Stimulated activated CD4-positive, alpha-beta T cell treated with anti-CD3 and anti-CD28 coated beads, Interleukin-12 subunit alpha, Interleukin-12 subunit beta, amount 100 ng/mL, for 24 hours (primary cell): ENCODE measurements at regions not wholly inside any gene's neighbourhood (a gene's known extent, or its start where the extent isn't known, plus 50 kb on each side); places are given as distances from the start of the nearest gene placed in this dataset.

ENCODE experiments used
- DNase-seq, 2 experiments: peaks; one replicate each; pipeline ENCODE4 v3.0.0-alpha.2; 2020; ENCODE audit warnings: low read depth in 2 of 2

GRCh38 chr7:18153183-18153748 lies 125.6 kb upstream of the PRPS1L1 start:
- no peak for DNase-seq

- DNase-seq: no peak
Measured at GRCh38 chr7:18154726-18155125, 127.1 kb upstream of the PRPS1L1 start.

- DNase-seq: no peak
Measured at GRCh38 chr7:18157233-18157632, 129.6 kb upstream of the PRPS1L1 start.

- no peak for DNase-seq
Measured at GRCh38 chr7:18162657-18163056, 135.0 kb upstream of the PRPS1L1 start.

GRCh38 chr7:18163091-18163490 lies 135.4 kb upstream of the PRPS1L1 start:
- no peak for DNase-seq

- DNase-seq: no peak
Measured at GRCh38 chr7:18165166-18165565, 137.5 kb upstream of the PRPS1L1 start.

- DNase-seq: no peak
Measured at GRCh38 chr7:18166002-18166401, 138.4 kb upstream of the PRPS1L1 start.

- no peak for DNase-seq
Measured at GRCh38 chr7:18167815-18168214, 140.2 kb upstream of the PRPS1L1 start.

GRCh38 chr7:18174996-18175395 lies 147.3 kb upstream of the PRPS1L1 start:
- no peak for DNase-seq

- DNase-seq: no peak
Measured at GRCh38 chr7:18175801-18176450, 148.3 kb upstream of the PRPS1L1 start.

- DNase-seq: no peak
Measured at GRCh38 chr7:18177129-18177814, 149.6 kb upstream of the PRPS1L1 start.

- DNase-seq: no peak
Measured at GRCh38 chr7:18177815-18178660, 150.4 kb upstream of the PRPS1L1 start.

- DNase-seq: no peak
Measured at GRCh38 chr7:18179093-18179492, 151.4 kb upstream of the PRPS1L1 start.

GRCh38 chr7:18180685-18181084 lies 153.0 kb upstream of the PRPS1L1 start:
- DNase-seq: no peak

- DNase-seq: no peak
Measured at GRCh38 chr7:18189500-18190126, 162.0 kb upstream of the PRPS1L1 start.

GRCh38 chr7:18191341-18191740 lies 163.7 kb upstream of the PRPS1L1 start:
- no peak for DNase-seq

- no peak for DNase-seq
Measured at GRCh38 chr7:18191862-18192625, 164.4 kb upstream of the PRPS1L1 start.

GRCh38 chr7:18194616-18195015 lies 167.0 kb upstream of the PRPS1L1 start:
- DNase-seq: no peak

- DNase-seq: no peak
Measured at GRCh38 chr7:18196638-18197037, 169.0 kb upstream of the PRPS1L1 start.

- DNase-seq: no peak
Measured at GRCh38 chr7:18198868-18199267, 171.2 kb upstream of the PRPS1L1 start.

- DNase-seq: no peak
Measured at GRCh38 chr7:18200266-18200665, 172.6 kb upstream of the PRPS1L1 start.
